Keratinocyte (primary cell): ENCODE measurements at regions not wholly inside any gene's neighbourhood (a gene's known extent, or its start where the extent isn't known, plus 50 kb on each side); places are given as distances from the start of the nearest gene placed in this dataset.

Source experiments
- DNase-seq: peaks from one replicate; pipeline ENCODE4 v3.0.0-alpha.2; 2011; ENCODE audit warnings: low read depth, missing footprints, low spot score
- FAIRE-seq: peaks from 2 replicates; lab custom pipeline; 2011; peaks lifted over from hg19 to GRCh38; lab: Jason Lieb, UNC
- H2AFZ ChIP-seq: 2 replicates; pipeline ENCODE4 v1.6.0; 2012; ENCODE audit warnings: low read length, control low read depth, inconsistent platforms; ENCODE audit not compliant: control insufficient read depth
- H3K27ac ChIP-seq: 2 replicates; pipeline ENCODE4 v1.5.1; 2011; ENCODE audit warnings: low read length; ENCODE audit not compliant: control insufficient read depth, insufficient read depth
- H3K27me3 ChIP-seq: 3 replicates; pipeline ENCODE4 v1.6.0; 2011; ENCODE audit warnings: low read length; ENCODE audit not compliant: control insufficient read depth, insufficient read depth; ENCODE audit errors: extremely low read depth
- H3K36me3 ChIP-seq, 2 experiments: 2 replicates in 1 of 2; 3 replicates in 1 of 2; pipeline ENCODE4 v1.5.1; 2011; ENCODE audit warnings: low read length in 2 of 2, mild to moderate bottlenecking in 1 of 2; ENCODE audit not compliant: control insufficient read depth in 2 of 2, insufficient read depth in 2 of 2; ENCODE audit errors: extremely low read depth in 1 of 2
- H3K4me1 ChIP-seq: 3 replicates; pipeline ENCODE4 v1.5.1; 2011; ENCODE audit warnings: low read length; ENCODE audit not compliant: control insufficient read depth, insufficient read depth; ENCODE audit errors: extremely low read depth
- H3K4me2 ChIP-seq: 3 replicates; pipeline ENCODE4 v1.6.0; 2011; ENCODE audit warnings: low read depth, low read length; ENCODE audit not compliant: control insufficient read depth, insufficient read depth; ENCODE audit errors: extremely low read depth
- H3K4me3 ChIP-seq, 3 experiments: fragments of 200-600 bp in 1 of 3; sonication (generic) in 1 of 3; 2 replicates in 2 of 3; 3 replicates in 1 of 3; pipeline ENCODE4 v1.5.1; 2011 to 2016; ENCODE audit warnings: low read length in 3 of 3, mild to moderate bottlenecking in 3 of 3, control low read depth in 2 of 3, inconsistent platforms in 1 of 3, low read depth in 1 of 3, mixed read lengths in 1 of 3, mixed run types in 1 of 3, moderate library complexity in 1 of 3; ENCODE audit not compliant: control insufficient read depth in 2 of 3, insufficient read depth in 2 of 3; ENCODE audit errors: extremely low read depth in 1 of 3
- H3K79me2 ChIP-seq: 2 replicates; pipeline ENCODE4 v1.6.0; 2012; ENCODE audit warnings: low read length; ENCODE audit not compliant: control insufficient read depth, insufficient read depth
- H3K9ac ChIP-seq: 3 replicates; pipeline ENCODE4 v1.6.0; 2011; ENCODE audit warnings: low read length; ENCODE audit not compliant: control insufficient read depth, insufficient read depth; ENCODE audit errors: extremely low read depth
- H3K9me1 ChIP-seq: 3 replicates; pipeline ENCODE4 v1.6.0; 2011; ENCODE audit warnings: low read length; ENCODE audit not compliant: control insufficient read depth, insufficient read depth; ENCODE audit errors: extremely low read depth
- H3K9me3 ChIP-seq: 2 replicates; pipeline ENCODE4 v1.5.1; 2012; ENCODE audit warnings: low read depth, low read length; ENCODE audit not compliant: control insufficient read depth
- H4K20me1 ChIP-seq: 3 replicates; pipeline ENCODE4 v1.6.0; 2011; ENCODE audit warnings: low read length; ENCODE audit not compliant: control insufficient read depth, insufficient read depth; ENCODE audit errors: extremely low read depth
- EZH2 ChIP-seq: IDR thresholded peaks from one replicate; pipeline ENCODE4 v1.6.1; 2012; ENCODE audit warnings: inconsistent platforms, mild to moderate bottlenecking, low read length, moderate library complexity
- dilution Hi-C: fragments of 300-500 bp; cut with MboI; formaldehyde crosslinking; loops from one replicate; pipeline ENCODE4 v1.7.0; 2020; ENCODE audit warnings: low sequenced_read_pairs; ENCODE audit not compliant: extremely low pct_ligation_motif_present
- TF ChIP-seq, protein P1 (sequence below), 3 experiments: IDR thresholded peaks in 1 of 3; conservative IDR thresholded peaks in 1 of 3; optimal IDR thresholded peaks in 1 of 3; 2 replicates in 2 of 3; 3 replicates in 1 of 3; pipeline versions ENCODE3 to v1.5.1; 2011; ENCODE audit warnings: low read length in 3 of 3, mild to moderate bottlenecking in 3 of 3, moderate library complexity in 2 of 3, control low read depth in 1 of 3, inconsistent platforms in 1 of 3; ENCODE audit not compliant: insufficient read depth in 2 of 3; ENCODE audit errors: extremely low read depth in 1 of 3

DNA sequence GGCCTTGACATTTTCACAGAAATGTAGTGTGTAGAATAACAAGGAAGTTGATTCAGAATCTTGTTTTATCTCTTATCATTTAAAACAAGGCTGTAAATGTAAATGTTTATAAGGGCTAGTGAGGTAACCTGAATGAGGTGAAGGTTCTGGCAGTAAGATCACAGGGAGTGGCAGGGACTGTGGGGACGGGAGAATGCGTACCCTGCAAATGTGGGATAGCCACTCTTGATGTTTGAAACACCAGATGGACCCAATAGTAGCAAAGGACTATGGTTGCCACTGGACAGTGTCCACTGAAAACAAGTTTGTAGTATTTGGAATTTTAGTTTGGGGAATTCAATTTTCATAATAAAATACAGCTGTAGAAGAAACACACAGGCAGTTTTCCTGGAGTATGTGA is 155.3 kb downstream of the FHIP1A start:
- FAIRE-seq: no peak
- Histone ChIP-seq H3K4me3 (no peak overlapping the region), H3K4me1 (no peaks in the 10 kb centered on the region), H4K20me1 (no peaks in the 10 kb centered on the region), H3K27ac (no peak overlapping the region), H3K4me2 (no peak overlapping the region), H3K79me2 (no peaks in the 10 kb centered on the region), H3K9me3 (no peaks in the 10 kb centered on the region), H3K9me1 (no peaks in the 10 kb centered on the region), H3K27me3 (no peaks in the 10 kb centered on the region), H3K9ac (no peak overlapping the region), H2AFZ (no peak overlapping the region), H3K36me3 (no peaks in the 10 kb centered on the region)
- TF ChIP-seq EZH2: no peak
- TF ChIP-seq, protein P1, sequence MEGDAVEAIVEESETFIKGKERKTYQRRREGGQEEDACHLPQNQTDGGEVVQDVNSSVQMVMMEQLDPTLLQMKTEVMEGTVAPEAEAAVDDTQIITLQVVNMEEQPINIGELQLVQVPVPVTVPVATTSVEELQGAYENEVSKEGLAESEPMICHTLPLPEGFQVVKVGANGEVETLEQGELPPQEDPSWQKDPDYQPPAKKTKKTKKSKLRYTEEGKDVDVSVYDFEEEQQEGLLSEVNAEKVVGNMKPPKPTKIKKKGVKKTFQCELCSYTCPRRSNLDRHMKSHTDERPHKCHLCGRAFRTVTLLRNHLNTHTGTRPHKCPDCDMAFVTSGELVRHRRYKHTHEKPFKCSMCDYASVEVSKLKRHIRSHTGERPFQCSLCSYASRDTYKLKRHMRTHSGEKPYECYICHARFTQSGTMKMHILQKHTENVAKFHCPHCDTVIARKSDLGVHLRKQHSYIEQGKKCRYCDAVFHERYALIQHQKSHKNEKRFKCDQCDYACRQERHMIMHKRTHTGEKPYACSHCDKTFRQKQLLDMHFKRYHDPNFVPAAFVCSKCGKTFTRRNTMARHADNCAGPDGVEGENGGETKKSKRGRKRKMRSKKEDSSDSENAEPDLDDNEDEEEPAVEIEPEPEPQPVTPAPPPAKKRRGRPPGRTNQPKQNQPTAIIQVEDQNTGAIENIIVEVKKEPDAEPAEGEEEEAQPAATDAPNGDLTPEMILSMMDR (optimal IDR thresholded peaks at IDR 0.05 in 1 of 3, IDR thresholded peaks at IDR 0.05 in 1 of 3, conservative IDR thresholded peaks at IDR 0.05 in 1 of 3; ENCODE audit: extremely low read depth in 1 of 3, insufficient read depth in 2 of 3, low read length in 3 of 3): no peak
- DNase-seq: no peak
- dilution Hi-C loops: no loop called here

DNA sequence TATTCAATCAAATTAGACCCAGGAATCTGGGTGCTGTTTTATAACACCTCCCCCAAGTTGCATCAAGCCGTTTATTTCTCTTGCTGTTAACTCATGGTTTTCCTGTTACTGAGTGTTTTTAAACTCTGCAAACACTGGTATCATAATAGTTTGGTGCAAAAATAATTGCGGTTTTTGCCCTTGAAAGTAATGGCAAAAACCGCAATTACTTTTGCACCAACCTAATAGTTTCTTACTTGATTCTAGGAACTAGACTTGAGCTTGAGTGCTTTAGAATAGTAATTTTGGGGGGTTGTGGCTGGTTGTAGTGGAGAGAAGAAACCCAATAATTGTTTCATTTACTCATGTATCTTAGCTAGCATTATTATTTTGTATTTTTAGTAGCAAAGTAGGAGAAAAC is 156.6 kb downstream of the FHIP1A start:
- H3K9me3 ChIP-seq: no peaks in the 10 kb centered on the region
- no peak overlapping the region for H3K27ac ChIP-seq
- H3K9ac ChIP-seq: no peak overlapping the region
- H3K79me2 ChIP-seq: no peaks in the 10 kb centered on the region
- H3K36me3 ChIP-seq: peaks cover 0 to 3% of the 10 kb centered on the region in 2 experiments
- DNase-seq (no peak), FAIRE-seq (no peak)
- no peak overlapping the region for H3K4me2 ChIP-seq
- no peaks in the 10 kb centered on the region for H3K4me1 ChIP-seq
- H3K9me1 ChIP-seq: no peaks in the 10 kb centered on the region
- H3K4me3 ChIP-seq: no peak overlapping the region
- no peaks in the 10 kb centered on the region for H3K27me3 ChIP-seq
- no peak for TF ChIP-seq EZH2
- TF ChIP-seq, protein P1 (optimal IDR thresholded peaks at IDR 0.05 in 1 of 3, IDR thresholded peaks at IDR 0.05 in 1 of 3, conservative IDR thresholded peaks at IDR 0.05 in 1 of 3; ENCODE audit: extremely low read depth in 1 of 3, insufficient read depth in 2 of 3, low read length in 3 of 3): no peak
- no peak overlapping the region for H2AFZ ChIP-seq
- dilution Hi-C loops: no loop called here
- H4K20me1 ChIP-seq: no peaks in the 10 kb centered on the region
